A549 (cell line): ENCODE measurements at regions not wholly inside any gene's neighbourhood (a gene's known extent, or its start where the extent isn't known, plus 50 kb on each side); places are given as distances from the start of the nearest gene placed in this dataset.
"Not testable (repeated sequence)": the region's sequence is repeated elsewhere in the genome, so short reads cannot be mapped to it uniquely, and the experiment has no call there.

Experiments used
- CBX8 ChIP-seq: fragments of 200-600 bp; sonication (generic); IDR thresholded peaks from 2 replicates; pipeline ENCODE4 v1.6.1; 2016
- POLR2A ChIP-seq: IDR thresholded peaks from 2 replicates; pipeline ENCODE4 v1.6.1; 2012; ENCODE audit warnings: mild to moderate bottlenecking, low read length
- RCOR1 ChIP-seq: fragments of 150-350 bp; IDR thresholded peaks from 2 replicates; pipeline ENCODE4 v1.6.1; 2014; ENCODE audit warnings: antibody characterized with exemption, low read length, low read depth
- REST ChIP-seq: fragments of 200-600 bp; sonication (generic); IDR thresholded peaks from 2 replicates; pipeline ENCODE4 v1.6.1; 2016; ENCODE audit warnings: antibody characterized with exemption, mild to moderate bottlenecking, moderate library complexity
- SMC3 ChIP-seq: fragments of >200 bp; sonication (Bioruptor Twin); formaldehyde crosslinking; IDR thresholded peaks from 3 replicates; pipeline ENCODE4 v1.6.1; 2018; ENCODE audit warnings: inconsistent platforms
- SREBF2 ChIP-seq: fragments of 450-650 bp; IDR thresholded peaks from 2 replicates; pipeline ENCODE4 v1.6.1; 2014; ENCODE audit warnings: mild to moderate bottlenecking, moderate library complexity
- TP53 ChIP-seq: fragments of 250-450 bp; sonication (Bioruptor Pico); IDR thresholded peaks from 2 replicates; pipeline ENCODE4 v1.5.0; 2021; ENCODE audit warnings: mild to moderate bottlenecking, moderate library complexity
- TF ChIP-seq, protein P1 (sequence below): fragments of >200 bp; sonication (Bioruptor Twin); formaldehyde crosslinking; IDR thresholded peaks from 3 replicates; pipeline ENCODE4 v1.5.1; 2016

GRCh38 chr5:99510237-99510866 lies 581.5 kb upstream of the CHD1 start:
- TF ChIP-seq SREBF2; POLR2A; TP53 (CRISPR knock-in tag); REST; SMC3; CBX8; RCOR1: not testable (repeated sequence)
- TF ChIP-seq, protein P1, sequence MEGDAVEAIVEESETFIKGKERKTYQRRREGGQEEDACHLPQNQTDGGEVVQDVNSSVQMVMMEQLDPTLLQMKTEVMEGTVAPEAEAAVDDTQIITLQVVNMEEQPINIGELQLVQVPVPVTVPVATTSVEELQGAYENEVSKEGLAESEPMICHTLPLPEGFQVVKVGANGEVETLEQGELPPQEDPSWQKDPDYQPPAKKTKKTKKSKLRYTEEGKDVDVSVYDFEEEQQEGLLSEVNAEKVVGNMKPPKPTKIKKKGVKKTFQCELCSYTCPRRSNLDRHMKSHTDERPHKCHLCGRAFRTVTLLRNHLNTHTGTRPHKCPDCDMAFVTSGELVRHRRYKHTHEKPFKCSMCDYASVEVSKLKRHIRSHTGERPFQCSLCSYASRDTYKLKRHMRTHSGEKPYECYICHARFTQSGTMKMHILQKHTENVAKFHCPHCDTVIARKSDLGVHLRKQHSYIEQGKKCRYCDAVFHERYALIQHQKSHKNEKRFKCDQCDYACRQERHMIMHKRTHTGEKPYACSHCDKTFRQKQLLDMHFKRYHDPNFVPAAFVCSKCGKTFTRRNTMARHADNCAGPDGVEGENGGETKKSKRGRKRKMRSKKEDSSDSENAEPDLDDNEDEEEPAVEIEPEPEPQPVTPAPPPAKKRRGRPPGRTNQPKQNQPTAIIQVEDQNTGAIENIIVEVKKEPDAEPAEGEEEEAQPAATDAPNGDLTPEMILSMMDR: not testable (repeated sequence)
